HG02885 (cell line): ENCODE measurements at regions not wholly inside any gene's neighbourhood (a gene's known extent, or its start where the extent isn't known, plus 50 kb on each side); places are given as distances from the start of the nearest gene placed in this dataset.
"Not testable (repeated sequence)": the region's sequence is repeated elsewhere in the genome, so short reads cannot be mapped to it uniquely, and the experiment has no call there.

Source experiments
- ATAC-seq: cut with Tn5 transposase; IDR thresholded peaks from one replicate; pipeline ENCODE4 v1.9.1; 2021; ENCODE audit warnings: mild to moderate bottlenecking; ENCODE audit not compliant: unreplicated experiment, poor library complexity

DNA sequence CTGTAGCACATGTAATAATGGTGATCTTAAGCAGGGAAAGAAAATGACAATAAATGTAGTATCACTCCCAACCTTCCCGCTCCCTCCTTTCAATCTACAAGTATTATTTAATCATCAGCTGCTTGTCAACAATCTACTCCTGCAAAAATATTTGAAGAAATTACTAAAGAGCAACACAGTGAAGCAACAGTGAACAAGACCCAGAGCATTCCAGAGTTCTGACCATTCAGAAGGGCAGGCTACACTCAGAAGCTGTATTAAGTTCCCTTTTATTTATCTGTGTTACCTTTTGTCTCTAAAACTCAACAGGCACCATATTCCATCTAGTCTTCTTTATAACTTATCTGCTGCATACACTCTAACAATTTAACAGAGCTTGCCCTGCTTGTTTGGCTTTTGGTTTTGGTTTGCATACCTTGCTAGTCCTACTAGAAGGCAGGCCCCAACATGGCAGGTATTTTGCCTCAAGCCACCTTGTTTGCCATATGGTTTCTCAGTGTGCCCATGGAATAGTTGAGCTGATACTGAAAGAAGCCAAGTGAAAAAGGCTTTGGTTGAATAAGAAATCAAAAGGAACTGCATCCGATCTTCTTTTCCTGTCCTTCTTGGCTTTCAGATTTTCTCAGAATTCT lies 253.9 kb downstream of the CEMIP2 start:
- ATAC-seq, result no peak

DNA sequence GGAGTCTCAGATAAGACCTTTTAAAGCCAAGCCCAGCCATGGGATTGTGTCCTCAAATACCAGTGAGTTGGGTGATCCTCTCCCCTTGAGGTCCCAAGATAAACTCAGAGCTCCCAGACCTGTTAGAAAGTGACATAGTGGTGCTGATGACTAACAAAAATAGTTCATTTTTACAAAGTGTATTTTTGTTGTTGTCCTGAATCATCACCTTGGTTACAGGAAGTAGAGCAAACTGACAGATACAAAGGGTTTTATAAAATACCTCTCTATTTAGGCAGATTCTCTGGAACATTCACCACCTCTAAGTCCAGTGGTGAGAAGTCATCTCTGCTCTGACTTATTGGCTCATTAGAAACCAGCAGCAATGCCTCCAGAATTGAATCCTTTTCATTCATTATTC lies 259.3 kb downstream of the CEMIP2 start:
- no peak for ATAC-seq

DNA sequence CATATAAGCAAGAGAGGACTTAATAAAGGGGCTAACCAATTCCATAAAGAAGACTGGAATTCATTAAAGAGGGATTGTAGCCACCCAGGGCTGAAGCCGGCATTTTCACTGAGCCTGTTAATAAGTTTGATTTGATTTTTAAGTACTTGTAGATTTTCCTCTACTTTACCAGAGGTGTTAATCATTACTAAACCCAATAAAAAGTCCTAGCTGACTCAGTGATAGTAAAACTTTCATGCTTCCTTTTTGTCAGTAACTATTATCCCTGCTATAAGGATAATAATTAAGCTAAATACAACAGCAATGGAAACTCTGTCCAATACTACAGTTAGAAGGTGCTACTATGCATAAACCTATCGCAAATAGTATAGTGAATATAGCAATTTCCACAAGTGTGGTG lies 260.2 kb downstream of the CEMIP2 start:
- not testable (repeated sequence) for ATAC-seq

DNA sequence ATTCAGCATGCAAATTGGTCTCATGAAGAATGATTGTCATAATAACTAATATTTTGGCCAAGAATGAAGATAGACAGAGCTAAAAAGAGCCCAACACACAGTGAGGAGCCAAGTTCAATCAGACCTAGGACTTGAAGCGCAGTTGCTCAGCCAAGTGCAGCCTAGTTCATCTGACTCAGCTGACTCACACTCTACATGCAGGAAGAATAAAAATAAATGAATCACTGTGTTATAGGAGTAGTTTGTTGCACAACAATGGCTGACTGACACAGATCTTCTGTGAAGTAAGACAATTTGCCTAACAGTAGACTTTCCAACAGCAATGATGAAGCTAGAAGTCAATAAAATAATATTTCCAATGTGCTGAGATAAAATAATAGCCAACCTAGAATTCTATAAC lies 261.5 kb downstream of the CEMIP2 start:
- no peak for ATAC-seq

DNA sequence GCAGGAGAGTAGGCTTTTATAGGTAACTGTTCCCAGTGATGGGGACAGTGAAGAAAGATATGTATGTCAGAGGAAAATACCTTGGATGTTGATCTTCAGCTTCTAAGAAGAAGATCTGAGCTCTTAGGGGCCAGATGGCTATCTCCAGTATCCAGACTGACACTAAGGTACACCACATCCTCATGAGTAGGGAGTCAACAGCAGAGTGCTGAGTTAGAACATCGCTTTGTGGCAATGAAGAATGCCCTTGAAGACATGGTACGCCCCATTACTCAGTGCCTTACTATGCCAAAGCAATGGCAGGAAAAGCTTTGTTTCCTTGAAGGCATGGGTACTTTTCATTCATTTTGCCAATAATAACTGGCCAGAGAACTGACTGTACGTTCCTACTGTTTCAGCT lies 263.7 kb downstream of the CEMIP2 start:
- ATAC-seq, result no peak

DNA sequence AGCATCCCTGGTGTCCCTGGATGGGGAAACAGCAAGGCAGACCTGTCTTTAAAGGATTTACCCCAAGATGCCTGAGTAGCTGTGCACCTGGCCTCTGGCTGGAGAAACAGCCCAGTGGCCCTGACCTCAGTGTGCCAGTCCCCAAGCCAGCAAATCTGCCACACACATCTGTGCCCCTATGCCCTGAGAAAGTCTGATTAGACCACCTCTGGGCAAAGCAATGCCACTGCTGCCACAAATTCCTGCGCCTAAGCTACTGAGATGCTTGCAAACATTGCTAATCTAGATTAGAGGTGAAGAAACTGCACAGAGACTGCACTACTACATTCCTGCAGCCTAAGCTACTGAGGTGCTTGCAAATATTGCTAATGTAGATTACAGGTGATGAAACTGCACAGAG lies 269.6 kb downstream of the CEMIP2 start:
- ATAC-seq, result no peak

DNA sequence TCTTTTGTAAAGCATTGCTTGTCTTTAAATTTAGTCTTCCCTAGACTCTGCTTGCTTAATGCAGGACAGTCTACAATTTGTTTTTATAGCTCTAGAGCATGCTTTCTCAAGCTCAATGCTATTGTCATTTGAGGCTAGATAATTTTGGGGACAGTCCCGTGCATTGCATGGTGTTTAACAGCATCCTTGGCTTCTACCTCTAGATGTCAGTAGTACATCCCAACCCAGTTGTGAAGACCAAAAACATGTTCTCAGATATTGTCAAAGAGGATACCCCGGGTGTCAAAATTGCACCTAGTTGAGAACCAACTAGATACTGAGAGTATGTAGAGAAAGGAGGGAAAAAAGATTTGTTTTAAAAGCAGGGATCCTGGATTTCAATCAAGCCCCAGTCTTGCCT lies 277.5 kb downstream of the CEMIP2 start:
- ATAC-seq, result peak; percentile 58

DNA sequence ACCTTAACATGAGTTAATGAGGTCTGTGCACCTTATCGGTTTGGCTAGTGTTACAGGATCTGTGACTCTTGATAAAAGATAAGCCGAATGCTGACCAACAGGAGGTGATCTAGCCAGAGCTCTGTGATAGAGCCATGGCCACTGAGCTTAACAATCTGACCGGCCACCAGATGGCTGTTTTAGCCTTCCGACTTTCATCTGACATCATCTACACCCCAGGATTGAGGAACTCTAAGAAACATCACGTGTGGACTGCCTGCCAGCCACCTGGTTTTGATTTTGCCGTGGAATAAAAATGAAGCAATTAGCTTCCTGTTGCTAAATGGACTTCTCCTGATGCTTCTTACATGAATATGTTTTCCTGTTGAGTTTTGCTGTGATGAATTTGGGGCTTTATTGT lies 281.3 kb downstream of the CEMIP2 start:
- no peak for ATAC-seq

DNA sequence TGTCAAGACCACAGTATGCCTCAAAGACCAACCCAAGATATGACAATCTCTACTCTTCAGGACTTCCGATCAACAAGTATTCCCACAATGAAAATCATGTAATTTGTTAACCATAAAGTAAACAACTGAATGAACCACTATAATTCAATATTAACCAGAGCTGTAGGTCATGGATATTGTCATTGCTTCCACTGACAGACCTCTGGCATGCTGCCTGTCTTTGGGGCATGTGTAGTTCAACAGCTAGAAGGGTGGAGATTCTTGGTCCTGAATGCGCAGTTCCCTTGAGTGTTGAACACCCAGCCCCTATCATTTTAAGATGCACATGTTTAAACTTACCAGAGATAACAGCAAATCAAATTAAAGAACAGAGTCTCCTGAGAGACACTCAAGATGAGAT lies 283.0 kb downstream of the CEMIP2 start:
- ATAC-seq, result no peak

DNA sequence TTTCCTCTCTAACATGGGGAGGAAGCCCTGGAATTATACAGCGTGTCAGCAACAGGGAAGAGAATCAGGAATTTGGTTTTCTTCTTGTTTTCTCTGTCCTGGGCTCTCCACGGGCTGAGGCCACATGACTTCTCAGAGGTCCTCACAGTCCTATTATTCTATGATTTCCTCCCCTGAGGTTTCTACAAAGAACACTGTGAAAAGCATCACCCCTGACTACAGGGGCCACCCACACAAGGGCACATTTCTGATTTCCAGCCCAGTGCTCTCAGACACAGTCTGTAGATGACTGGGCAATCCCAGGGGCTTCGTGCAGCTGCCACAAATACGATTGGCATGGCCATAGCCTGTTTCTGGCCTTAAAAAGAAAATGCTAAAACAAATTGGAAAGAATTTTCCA lies 284.9 kb downstream of the CEMIP2 start:
- no peak for ATAC-seq

DNA sequence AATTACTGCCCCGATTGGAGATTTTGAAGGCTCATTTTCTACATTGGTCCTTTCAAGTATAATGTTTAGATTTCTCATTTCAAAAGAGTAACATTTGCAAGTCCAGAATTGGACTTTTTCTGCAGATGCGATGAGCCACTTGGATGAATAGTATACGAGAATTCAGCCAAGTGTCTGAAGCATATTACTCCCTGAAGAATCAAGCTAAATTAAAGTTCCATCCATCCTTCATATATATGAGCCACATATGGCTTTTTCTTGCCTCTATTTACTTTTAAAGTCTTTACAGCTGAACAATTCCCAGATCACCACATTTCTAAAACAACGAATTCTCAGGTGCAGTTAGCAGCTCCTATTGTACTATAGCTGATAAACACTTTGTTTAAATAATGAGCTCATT lies 288.7 kb downstream of the CEMIP2 start:
- ATAC-seq, result no peak

DNA sequence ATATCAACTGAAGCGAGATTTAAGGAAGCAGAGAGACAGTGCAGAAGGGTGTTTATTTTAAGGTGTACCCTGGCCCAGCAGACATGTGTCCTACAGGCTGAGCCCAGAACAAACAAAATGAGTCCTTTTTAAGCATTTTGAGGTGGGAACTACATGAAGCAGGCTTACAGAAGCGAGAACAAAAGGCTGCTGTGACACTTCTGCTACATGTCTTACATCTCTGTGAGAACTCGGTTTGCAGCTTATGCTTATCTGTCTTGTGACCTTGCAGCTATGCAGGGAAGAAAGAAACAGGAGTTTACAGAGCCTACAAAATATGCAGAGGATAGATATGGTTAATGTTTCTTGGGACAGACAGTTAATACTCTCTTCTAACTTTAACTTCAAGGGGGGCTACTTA lies 295.9 kb downstream of the CEMIP2 start:
- no peak for ATAC-seq

DNA sequence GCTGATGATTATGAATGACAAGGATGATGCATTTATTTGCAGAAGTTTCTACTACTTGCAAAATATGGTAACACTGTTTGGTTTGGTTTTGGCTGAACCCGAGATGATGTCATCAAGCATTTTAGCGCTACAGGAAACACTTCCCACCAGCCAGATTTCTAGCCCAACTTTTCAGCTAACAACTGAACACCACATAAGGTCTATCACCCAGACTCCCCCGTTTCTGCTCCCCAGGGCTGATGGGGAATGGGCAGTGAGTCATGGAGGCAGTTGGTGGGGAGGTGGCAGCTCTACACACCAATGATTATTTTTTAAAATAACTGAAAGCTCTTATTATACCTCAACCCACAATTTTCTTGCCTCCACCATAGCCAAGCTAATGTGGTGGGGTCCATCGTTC lies 302.9 kb downstream of the CEMIP2 start:
- no peak for ATAC-seq

DNA sequence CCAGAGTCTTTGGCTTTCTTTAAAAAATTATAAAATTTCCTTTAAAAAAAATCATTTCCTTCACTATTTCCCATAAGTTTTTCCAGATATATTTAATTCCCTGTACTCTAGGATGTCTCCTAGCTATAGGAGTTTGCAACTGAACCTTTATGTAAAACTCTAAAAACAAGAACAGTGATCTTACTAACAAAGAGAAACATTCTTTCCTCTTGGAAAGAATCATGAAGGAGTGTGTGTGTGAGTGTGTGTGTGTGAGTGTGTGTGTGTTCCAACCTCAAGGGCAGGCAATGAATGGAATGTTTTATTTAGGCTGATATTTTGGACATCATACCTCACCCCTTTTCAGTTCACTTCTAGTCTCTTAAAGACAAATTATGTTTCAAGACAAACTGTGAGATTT lies 309.2 kb downstream of the CEMIP2 start:
- ATAC-seq, result no peak

DNA sequence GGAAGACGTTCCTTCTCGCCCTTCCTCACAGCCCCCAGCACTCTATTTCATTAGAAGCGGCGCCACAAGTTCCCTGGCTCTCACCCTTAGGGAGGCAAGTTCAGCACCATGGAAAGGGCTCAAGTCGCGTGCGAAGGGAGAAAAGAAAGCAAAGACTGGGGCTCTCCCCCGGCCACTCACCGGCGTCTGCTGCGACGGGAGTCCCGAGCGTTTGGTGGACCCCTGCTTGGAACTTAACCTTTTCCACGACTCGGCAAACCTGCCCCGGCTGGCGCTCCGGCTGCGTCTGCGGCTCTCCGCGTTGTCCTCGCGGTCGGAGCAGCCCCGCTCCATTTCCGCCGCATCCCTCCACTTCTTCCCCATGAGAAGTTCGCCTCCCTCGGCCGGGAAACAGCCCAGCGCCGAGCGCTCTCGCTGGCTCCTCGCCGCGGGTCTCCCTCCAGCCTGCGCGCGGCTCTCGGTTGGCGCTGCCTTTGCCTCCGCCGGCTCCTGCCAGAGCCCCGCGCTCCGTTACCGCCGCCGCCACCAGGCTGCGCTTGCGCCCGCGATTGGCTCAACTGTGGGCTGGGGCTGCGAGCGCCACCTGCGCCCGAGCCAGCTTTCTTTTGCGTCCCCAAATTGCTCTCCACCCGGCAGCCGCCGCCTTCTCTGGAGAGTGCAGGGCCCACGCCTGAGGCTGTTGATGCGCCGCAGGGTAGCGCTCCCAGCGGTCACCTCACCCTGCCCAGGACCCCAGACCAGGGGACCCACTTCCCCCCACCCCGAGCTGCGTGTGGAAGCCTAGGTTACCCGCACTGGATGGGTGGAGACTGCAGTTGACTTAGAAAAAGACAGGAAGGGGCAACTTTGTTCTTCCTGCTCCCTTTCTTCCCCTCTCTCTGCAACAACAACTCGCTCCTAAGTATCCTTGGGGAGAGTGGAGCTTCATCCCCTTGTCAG lies 321.6 kb downstream of the CEMIP2 start:
- ATAC-seq, result peak; percentile 80

DNA sequence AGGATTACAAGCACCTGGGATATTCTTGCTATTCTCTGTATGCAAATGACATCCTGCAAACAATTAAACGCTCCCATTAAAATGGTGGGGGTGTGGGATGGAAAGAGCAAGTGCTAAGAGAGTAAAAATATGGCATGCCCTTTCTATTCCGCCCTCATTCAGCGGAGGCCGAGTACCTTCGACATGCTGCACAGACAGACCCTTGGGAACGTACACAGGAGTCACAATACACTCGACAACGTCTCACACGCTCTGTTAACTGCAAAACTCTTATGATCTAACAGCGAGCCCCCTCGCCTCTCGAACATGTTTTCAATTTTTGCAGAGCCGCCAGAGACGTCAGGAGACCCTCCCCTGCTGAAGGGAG lies 322.2 kb downstream of the CEMIP2 start:
- no peak for ATAC-seq

DNA sequence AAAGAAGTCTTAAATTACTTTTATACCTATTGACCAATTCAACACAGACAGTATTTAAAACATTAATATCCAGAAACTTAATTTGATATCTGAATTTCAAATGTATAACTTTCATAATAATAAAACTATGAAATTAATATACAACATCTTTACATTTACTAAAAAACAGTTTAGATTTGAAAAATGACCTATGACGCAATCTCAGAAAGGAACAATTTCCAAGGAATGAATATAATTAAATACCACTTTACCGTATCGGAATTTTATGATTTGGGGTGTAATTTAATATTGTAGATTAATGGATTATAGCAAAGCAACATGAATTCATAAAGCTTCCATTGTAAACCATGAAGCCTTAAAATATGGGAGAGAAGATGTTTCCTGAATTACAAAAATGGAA lies 321.5 kb upstream of the TRPM3 start:
- no peak for ATAC-seq

DNA sequence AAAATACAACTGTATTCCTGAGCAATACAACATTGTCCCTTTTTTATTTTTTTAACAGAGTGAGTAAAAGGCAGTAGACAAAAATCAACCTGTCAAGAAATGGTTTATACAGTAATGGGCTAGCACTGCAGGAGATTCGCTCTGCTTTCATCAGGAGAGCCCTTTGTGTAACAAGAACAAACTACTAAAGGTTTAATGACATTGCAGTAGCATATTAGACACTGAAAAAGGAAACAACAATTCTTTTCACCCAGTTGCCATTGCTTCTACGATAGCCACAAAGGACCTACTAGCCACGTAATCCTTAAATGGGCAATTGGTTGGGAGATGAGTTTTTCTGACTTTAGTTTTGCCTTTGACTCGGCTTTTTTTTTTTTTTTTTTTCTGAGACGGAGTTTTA lies 319.8 kb upstream of the TRPM3 start:
- ATAC-seq, result no peak

DNA sequence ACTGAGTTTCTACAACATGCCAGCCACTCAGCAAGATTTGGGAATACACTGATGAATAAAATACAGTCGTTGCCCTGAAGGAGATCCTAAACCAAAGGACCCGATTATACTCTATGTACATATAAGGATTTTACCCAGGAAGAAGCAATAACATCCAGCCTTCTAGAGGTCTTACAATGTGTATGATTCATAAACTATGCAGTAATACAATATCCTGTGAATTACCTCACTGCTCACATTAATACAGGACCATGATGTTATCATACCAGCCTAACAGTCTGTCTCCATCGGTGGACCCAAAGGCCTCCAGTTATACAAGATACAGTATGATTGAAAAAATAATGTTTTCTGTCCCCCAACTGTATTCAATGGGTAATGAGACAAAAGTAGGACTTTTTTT lies 310.5 kb upstream of the TRPM3 start:
- no peak for ATAC-seq

DNA sequence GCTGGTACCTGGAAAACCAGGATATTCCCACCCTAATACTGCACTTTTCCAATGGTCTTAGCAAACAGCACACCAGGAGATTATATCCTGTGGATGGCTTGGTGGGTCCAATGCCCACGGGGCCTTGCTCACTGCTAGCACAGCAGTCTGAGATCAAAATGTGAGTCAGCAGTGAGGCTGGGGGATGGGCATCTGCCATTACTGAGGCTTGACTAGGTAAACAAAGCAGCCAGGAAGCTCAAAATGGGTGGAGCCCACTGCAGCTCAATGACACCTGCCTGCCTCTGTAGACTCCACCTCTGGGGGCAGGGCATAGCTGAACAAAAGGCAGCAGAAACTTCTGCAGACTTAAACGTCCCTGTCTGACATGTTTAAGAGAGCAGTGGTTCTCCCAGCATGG lies 285.9 kb upstream of the TRPM3 start:
- ATAC-seq, result not testable (repeated sequence)

DNA sequence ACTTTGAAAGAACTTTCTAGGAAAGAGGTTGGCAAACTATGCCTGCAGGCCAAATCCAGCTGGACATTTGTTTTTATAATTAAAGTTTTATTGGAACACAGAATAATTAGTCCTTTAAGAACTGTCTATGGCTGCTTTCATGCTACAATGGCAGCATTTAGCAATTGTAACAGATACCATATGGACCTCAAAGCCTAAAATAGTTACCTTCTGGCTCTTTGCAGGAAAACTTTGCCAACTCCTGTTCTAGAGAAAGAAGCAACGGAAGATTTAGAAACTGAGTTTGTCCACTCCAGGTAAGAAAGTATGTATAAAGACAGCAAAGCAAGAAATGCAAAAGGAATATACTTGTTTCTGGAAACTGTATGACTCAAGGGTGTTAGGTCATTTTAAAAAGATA lies 281.7 kb upstream of the TRPM3 start:
- no peak for ATAC-seq

DNA sequence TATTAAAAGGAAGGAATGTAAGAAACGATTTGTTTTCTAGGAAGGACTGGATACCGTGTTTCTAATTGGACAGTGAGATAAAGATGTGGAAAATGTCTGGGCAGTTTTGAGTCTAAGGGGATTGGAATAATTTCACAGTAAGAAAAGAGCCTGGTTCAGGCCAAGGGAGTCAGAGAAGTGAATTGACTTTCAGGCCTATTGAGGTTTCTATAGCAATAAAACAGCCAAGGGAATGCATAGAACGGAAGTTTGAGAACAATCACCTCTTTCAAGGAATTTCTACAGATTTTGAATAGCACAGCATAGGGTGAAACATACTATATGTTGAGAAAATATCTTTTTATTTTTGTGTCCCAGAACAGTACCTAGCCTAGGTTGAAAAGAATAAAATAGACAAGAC lies 271.6 kb upstream of the TRPM3 start:
- no peak for ATAC-seq
